ENCODE measurements at regions not wholly inside any gene's neighbourhood (a gene's known extent, or its start where the extent isn't known, plus 50 kb on each side); places are given as distances from the start of the nearest gene placed in this dataset.

DNA sequence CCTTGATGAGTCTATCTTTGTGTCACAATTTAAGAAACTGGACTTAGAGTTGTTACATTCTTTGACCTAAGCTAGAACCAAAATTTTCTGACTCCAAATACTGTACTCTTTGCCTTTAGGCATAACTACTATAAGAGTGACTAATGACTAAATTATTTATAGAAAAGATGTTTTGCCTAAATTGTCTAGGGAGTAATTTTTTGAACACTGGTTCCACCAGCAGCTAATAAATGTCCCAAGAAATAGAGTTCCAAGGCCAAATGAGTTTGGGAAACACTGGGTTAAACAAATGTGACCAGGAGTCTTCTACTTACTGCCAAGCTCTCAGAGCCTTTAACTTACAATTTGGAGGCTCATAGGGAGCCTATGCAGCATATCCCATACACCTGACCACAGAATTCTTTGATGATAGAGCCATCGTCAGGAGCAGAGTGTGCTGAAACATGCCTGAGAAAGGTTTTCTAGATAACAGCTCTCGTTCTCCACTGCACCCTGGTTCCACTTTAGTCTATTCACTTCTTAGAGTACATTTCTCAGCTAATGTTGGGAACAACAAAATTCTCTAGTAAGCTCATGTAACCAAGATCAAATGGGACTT lies 215.9 kb upstream of the HMGA2 start:
- TF ChIP-seq CTCF (IDR thresholded peaks at IDR 0.05; ENCODE audit: poor library complexity) (no peak), EZH2phosphoT487 (IDR thresholded peaks at IDR 0.05; ENCODE audit: low read depth, severe bottlenecking, unreplicated experiment) (no peak)

Data from hepatocyte (in vitro differentiated cells).